GM20000 (cell line): ENCODE measurements at regions not wholly inside any gene's neighbourhood (a gene's known extent, or its start where the extent isn't known, plus 50 kb on each side); places are given as distances from the start of the nearest gene placed in this dataset.

ENCODE experiments used
- DNase-seq: peaks from one replicate; pipeline ENCODE4 v3.0.0; 2012; ENCODE audit warnings: low spot score
- TF ChIP-seq, protein P1 (sequence below): IDR thresholded peaks from 2 replicates; pipeline ENCODE4 v1.5.1; 2012; ENCODE audit warnings: mild to moderate bottlenecking, control low read depth; ENCODE audit errors: extremely low read depth, missing control alignments

DNA sequence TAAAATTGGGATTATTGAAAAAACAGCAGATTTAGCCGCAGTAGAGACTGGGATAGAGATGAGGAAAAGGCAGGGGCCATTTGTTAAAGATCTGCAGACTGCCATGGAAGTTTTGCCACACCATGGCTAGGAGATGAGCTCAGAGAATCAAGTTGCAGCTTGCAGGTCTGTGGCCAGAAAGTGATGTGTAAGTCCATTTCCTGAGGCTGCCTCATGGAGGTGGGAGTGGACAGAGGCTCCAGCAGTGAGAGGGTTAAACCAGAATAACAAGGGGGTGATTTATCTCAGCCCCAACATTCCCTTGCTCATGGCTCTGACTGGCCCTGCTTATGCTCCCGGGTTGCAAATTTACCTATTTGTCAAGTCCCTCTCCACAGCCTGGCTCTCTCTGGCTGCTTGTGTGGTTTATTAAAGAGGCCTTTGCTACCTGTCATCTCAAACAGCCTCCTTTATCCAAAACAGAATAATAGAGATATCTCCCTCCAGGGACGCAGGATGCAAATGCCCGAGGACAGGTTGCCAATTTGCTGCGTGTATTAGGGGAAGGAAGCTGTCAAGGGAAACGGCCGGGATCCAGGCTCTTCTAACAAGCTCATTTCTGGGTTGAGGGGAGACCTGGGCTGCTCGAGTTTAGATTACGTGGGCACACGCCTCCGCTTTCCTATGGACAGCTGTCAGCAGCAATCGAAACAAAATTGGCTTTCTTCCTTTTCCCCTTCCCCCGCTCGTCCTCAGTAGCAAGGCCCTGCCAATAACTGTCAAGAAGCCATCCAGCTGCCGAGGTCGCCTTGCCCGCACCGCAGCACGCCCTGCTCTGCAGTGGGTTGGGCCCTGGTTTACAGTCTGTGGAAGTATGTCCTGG, 72.8 kb upstream of the PITX1 start:
- no peak for DNase-seq

DNA sequence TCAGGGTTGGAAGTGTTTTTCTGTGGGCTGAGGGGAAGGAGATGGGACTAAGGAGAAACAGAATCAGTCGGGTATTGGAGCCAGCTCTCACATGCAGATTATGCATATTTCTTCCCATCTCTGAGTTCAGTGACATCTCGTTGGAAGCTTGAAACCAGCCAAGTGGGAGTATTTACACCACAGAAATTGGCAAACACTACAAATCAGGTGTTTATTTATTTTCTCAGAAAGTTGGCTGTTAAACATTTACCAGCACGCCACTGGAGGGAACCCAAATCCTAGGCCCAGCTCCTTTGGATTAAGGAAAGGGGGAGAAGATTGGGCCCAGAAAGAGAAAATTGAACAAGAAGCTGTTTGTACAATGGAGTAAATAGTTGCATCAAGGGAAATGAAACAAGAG, 72.1 kb upstream of the PITX1 start:
- DNase-seq, result no peak
- TF ChIP-seq, protein P1, sequence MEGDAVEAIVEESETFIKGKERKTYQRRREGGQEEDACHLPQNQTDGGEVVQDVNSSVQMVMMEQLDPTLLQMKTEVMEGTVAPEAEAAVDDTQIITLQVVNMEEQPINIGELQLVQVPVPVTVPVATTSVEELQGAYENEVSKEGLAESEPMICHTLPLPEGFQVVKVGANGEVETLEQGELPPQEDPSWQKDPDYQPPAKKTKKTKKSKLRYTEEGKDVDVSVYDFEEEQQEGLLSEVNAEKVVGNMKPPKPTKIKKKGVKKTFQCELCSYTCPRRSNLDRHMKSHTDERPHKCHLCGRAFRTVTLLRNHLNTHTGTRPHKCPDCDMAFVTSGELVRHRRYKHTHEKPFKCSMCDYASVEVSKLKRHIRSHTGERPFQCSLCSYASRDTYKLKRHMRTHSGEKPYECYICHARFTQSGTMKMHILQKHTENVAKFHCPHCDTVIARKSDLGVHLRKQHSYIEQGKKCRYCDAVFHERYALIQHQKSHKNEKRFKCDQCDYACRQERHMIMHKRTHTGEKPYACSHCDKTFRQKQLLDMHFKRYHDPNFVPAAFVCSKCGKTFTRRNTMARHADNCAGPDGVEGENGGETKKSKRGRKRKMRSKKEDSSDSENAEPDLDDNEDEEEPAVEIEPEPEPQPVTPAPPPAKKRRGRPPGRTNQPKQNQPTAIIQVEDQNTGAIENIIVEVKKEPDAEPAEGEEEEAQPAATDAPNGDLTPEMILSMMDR, result no peak

More for the DNA sequence above, 72.8 kb upstream of the PITX1 start:
- TF ChIP-seq, protein P1, result no peak

DNA sequence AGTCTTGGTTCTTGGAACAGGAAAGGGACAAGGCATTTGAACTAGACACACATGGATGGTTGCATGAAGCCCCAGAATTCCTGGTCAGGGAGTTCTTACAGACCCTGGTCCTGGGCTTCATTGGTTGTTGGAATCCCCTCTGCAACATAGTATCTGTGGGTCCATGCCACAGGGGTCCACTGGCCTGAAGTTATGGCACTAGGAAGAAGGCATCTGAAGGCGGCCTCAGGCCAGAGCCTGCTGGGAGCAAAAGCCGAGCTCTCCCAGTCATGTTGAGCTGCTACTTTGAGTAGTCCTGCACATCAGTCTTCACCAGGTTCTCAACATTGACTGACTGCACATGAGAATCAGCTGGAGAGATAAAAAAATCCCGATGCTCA, 71.1 kb upstream of the PITX1 start:
- TF ChIP-seq, protein P1, result no peak
- DNase-seq, result no peak

DNA sequence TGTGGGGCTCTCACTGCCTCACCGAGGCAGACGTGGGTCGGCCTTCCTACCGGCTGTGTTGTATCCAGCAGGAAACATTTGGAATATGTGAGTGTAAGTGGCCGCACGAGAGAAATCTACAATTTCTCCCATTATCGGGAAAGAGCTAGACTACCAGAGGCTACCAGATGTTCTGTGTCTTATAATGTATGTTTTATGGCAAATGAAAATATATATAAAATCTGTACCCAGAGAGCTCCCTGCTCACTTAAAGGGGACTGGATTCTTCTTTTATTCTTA, 69.5 kb upstream of the PITX1 start:
- TF ChIP-seq, protein P1, result no peak
- DNase-seq, result no peak

DNA sequence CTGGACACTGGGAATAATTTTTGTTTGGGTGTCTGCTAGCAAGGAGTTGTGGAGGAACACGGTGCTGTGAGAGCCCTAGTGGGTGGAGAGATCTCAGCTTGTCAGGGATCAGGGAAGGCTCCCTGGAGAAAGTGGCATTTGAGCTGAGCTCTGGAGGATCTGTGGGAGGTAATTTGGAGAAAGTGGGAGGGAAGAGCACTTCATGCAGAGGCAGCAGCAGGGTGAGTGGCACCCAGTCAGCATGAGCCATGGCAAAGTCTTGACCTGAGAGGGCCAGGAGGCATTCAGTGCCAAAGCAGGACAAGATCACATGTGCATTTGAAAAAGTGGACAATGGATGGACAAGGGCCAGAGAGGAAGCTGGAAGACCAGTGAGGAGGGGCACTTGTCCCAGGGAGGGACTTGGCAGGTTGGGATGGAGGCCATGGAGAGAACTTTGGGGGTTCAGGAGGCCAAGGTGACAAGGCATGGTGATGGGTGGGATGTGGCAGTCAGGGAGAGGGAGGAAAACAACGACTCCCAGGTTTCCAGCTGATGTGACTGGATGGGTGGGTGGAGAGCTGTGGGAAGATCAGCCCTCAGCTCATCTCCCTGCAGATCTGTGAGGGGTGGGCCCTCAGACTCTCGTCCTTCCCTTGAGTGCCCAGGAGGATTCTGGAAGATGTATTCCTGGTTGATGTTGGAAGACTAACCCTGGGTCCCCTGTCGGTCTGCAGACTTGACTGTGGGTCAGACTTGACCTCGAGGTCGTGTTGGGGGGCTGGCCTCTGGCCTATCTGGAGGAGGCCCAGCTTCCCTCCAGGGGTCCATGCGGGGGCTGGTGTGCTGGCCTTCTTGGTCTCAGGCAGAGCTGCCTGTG, 68.9 kb upstream of the PITX1 start:
- TF ChIP-seq, protein P1, result no peak
- DNase-seq, result no peak

DNA sequence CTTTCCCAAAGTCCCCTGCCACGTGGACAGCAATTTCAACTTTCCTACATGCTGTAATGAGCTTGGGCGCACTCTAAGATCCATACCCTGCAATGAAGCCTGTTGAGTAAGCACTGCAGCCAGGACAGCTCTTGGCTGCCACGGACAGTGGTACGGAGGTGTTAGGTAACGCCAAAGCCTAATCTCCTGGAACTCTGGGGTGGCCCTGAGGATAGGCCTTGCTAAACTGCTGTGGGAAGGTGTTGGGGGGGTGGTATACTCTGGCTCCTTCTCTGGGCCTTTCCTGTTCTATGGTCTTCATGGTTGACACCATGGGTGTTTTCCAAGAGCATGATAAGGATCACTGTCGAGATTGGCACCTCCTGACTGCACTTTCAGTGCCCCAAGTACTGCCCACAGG, 66.4 kb upstream of the PITX1 start:
- TF ChIP-seq, protein P1, result no peak
- DNase-seq, result no peak

DNA sequence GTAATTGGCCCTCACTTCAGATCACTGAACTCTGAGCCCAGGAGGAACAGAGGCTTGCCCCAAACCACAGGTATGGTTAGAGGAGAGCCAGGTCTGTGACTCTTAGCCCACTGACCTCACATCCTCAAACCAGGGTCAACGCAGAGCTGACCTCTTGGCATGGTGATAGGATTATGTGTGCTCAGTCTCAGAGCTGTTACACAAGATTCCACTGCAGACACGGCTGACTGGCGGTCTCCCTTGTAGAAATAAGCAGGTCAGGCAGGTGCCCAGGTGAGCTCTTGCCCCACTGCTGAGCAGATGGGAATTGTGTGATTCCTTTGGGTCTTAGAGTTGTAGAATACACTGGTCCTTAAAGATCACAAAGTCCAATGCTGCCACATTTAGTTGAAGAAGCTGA, 66.0 kb upstream of the PITX1 start:
- TF ChIP-seq, protein P1, result no peak

More for the DNA sequence above, 66.0 kb upstream of the PITX1 start:
- DNase-seq, result no peak
